ENCODE measurements at regions not wholly inside any gene's neighbourhood (a gene's known extent, or its start where the extent isn't known, plus 50 kb on each side); places are given as distances from the start of the nearest gene placed in this dataset.

- no peak for FAIRE-seq
Measured at GRCh38 chr13:22336460-22336859, 665.6 kb downstream of the FGF9 start.

GRCh38 chr13:22357132-22357531, 686.3 kb downstream of the FGF9 start:
- FAIRE-seq = no peak

DNA sequence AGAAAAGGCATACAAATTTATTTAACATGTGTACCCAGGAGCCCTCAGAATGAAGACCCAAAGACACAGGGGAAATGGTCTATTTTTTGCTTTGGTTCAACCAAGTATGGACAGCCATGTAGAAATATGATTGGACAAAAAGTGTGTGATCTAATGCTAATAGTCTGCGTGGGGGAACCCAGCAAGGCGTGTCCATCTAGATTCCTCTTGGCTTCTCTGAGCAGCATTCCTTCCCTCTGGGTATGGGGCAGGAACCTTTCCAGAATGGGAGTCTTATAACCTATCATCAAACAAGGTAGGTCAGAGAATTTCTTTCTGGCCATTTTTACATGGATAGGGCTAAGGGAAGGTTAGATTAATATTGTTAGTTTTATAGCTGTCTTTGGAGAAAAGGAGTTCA, 698.2 kb downstream of the FGF9 start:
- no peak for FAIRE-seq

DNA sequence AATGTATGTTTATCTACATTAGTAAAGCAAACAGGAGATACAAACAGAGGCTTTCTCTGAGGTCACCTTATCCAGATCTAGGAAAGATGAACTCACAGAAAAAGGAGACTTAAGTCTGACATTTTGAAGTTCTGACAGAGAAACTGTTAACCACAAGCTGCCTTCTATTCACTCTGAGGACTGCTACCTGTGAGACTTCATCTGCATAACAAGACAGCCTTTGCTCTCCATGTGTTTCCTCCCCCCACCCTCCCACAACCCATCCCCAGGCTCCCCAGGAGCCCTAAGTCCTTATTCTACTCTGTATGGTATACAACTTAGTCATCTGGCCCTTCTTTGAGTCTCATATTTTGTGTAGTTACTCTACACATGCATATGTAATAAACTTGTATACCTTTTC, 699.0 kb downstream of the FGF9 start:
- FAIRE-seq = no peak

GRCh38 chr13:22372261-22372660, 701.4 kb downstream of the FGF9 start:
- FAIRE-seq = no peak

DNA sequence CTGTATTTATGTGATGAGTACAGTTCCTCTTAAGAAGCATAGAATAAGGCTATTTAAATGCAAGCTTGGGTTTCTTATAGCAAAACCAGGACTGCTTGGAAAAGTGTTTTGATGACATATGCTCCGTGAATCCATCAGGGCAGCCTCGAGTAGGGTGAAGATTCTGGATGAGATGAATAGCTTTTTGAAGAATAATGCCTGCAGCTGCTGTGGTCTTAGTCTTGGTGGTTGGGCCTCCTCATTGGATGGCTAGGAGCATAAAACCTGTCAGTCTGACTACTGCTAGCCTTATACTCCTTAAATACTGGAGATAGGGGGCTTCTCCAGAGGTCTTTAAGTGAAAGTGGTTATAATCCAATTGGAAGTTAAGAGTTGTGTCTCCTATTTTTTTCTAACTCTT, 704.3 kb downstream of the FGF9 start:
- no peak for FAIRE-seq

DNA sequence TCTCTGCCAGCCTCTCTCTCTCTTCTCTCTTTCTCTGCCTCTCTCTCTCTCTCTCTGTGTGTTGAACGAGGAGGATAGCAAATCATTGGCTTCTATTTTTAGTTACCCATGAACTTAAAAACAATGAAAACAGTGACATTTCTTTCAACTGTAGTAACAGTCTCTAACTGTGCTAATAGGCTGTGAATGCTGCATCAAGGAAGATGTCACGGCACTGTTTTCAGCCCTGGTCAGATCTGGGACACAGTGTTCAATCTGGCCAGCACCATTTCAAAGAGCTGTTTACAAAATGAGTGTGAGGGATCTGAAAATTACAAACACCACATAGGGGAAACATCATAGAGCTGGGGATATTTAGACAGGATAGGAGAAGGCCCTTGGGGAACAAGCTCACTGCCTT, 717.0 kb downstream of the FGF9 start:
- no peak for FAIRE-seq

- no peak for FAIRE-seq
Measured at GRCh38 chr13:22399801-22400420, 729.0 kb downstream of the FGF9 start.

DNA sequence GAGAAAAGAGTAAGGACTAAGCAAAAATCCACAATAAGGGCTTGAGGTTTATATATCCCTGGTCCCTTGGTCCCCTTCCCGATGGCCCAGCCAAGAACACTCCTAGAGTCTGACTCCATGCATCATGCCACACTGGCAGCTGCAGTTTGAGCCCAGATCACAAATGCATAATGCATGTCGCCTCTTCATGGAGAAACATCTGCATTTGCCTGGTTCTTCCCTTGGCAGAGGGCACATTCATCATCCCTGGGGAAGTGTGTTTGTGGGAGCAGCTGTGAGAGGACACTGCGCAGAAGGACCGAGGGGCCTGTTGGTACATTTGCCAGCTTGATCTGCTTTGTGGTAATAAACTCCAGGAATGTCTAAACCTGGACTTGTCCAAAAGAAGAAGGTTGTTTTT, 731.8 kb downstream of the FGF9 start:
- FAIRE-seq = no peak

GRCh38 chr13:22403144-22403543, 732.3 kb downstream of the FGF9 start:
- no peak for FAIRE-seq

- FAIRE-seq = no peak
Measured at GRCh38 chr13:22405891-22406290, 735.0 kb downstream of the FGF9 start.

GRCh38 chr13:22412452-22412851, 741.6 kb downstream of the FGF9 start:
- no peak for FAIRE-seq

GRCh38 chr13:22422023-22422422, 751.1 kb downstream of the FGF9 start:
- FAIRE-seq = no peak

GRCh38 chr13:22422712-22423111, 751.8 kb downstream of the FGF9 start:
- no peak for FAIRE-seq

DNA sequence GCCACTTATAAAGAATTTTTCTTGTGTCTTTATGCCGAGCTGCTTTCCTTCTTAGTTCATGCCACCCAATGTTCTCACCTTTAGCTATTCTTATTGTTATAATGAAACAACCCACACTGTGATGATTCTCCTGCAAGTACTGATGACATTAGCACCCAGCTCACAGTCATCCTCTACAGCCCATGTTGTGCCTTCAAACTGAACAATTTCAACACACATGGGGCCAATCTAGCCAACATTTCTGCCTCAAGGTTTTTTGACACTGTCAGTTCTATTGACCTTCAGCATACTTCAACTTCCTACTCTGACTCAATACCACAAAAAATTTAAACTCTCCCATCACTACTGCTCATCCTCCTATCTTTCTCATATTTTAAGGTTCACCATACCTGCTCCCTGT, 752.4 kb downstream of the FGF9 start:
- FAIRE-seq = no peak

- FAIRE-seq = no peak
Measured at GRCh38 chr13:22425087-22425486, 754.2 kb downstream of the FGF9 start.

DNA sequence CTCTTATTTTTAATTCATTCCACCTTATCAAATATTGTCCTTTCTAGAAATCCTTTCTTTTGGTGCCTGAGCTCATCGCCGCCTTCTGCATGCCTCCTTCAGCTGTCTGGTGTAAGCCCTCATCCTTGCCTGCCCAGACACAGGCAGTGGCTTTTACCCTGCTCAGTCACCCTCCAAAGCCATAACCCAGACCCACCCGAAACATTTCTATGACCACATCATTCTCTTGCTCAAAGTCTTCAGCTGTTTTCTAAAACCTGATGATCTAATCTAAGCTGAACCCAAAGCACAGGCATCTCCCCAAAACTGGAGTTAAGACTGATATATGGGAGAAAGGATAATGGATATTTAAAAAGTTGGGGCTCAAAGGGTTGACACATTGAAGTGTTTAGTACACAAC, 753.7 kb upstream of the SGCG start:
- FAIRE-seq = no peak

DNA sequence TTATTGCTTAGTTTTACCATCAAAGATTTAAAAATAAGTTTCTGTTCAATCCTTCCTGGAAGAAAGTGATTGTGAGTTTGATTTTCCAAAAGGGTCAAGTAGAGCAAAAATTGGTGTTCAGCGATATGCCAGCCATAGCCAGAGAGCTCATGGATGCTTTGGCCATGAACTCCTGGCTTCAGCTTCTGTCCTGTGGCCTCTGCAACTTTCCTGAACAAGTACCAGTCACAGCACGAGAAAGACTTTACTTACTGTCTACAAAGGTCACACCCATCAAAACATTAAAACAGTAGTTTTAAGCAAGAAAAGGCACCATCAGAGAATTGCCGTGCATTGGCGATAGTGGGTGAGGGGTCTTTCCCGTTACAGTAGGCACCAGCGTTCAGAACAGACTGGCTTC, 753.0 kb upstream of the SGCG start:
- no peak for FAIRE-seq

GRCh38 chr13:22428188-22428828, 752.5 kb upstream of the SGCG start:
- peak; percentile 89 for FAIRE-seq

GRCh38 chr13:22432690-22433089, 748.1 kb upstream of the SGCG start:
- FAIRE-seq = no peak

DNA sequence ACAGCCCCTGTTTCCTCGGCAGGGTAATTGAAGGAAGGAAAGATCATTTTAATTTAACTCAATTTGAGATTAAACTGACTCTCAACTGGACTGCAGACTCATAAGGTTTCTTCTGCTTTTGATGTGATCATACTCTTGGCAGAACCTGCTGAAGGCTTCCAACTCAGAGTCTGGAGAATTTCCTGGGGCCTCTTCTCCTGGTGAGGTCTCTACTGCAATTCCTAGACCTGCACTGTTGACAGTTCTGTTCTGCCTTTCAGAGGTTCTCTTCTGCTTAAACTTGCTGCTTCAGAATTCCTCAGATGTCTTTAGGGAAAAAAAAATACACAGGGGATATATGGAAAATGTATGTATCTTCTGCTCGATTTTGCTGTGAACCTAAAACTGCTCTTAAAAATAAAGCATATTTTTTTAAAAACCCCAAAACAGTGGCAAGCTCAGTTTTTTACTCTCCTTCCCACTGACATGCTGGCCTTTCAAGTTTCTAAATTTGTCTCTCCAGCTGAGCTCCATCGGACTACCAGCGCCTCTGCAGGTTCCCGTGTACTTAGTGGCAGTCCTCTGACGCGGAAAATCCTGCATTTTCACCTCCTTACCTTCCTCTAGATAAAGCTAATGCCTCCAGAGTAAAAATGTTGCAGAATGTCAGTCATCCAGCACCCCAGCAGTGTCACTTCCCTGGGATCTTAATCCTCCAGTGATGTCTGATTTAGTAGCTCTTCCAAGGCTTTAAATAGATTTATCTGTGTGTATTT, 733.5 kb upstream of the SGCG start:
- no peak for FAIRE-seq

DNA sequence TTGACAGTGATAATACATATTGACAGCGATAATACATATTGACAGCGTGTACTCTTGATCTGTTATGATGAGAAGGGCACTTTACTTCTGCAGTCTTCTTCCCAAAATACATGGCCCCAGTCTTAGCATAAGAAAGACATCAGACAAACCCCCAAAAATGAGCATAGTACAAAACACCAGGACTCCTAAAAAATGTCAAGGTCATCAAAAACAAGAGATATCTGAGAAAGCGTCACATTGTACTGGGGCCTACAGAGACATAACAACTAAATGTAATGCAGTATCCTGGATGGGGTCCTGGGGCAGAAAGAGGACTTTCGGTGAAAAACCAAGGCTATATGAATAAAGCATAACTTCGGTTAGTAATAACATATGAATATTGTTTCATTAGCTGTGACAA, 731.5 kb upstream of the SGCG start:
- no peak for FAIRE-seq

DNA sequence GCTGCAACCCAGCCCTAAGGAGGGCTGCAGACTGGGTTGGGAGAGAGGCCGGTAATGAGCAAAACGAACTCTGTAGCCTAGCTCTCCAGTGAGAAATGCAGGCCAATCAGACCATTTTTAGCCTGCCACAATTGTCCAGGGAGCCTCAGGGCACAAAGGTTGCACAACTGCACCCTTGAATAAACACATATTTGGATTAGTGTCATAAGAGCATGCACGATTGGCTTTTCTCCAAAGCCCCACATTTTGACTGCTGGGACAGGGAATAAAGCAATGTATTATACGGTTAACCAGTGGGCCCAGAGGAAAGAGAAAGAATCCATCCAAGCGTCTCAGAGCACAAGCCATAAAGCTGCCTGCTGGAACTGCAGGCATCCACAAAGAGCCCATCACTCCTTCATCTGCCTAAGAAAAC, 729.4 kb upstream of the SGCG start:
- no peak for FAIRE-seq

DNA sequence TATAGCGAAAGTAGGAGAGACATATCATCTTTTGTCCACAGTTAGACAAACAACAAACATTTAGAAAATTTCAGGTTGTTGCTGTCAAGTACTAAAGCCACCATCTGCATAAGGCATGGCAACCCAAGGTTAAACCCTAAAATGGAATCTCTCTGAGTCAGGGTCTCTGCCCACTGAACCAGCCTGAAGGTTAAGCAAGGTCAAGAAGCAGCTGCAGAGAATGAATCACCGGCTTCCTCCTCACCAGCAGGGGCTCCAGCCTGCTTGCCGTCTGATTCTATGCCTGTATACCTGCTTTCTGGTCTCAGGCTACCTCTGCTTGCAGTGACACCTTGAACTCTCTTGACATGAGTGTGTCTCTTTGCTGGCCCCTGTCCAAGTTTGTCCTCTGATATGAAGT, 726.2 kb upstream of the SGCG start:
- no peak for FAIRE-seq

All from endometrium (tissue), 2 donors.